ENCODE measurements at regions not wholly inside any gene's neighbourhood (a gene's known extent, or its start where the extent isn't known, plus 50 kb on each side); places are given as distances from the start of the nearest gene placed in this dataset.

- TF ChIP-seq CTCF (IDR thresholded peaks at IDR 0.05; ENCODE audit: insufficient read depth, low read length, poor library complexity, severe bottlenecking): no peak
- no peak for TF ChIP-seq EZH2phosphoT487 (conservative IDR thresholded peaks at IDR 0.05; ENCODE audit: low read length)
Observed at GRCh38 chr9:130763331-130764171, 70.0 kb downstream of the EXOSC2 start.

Measured in SU-DHL-6 (cell line).